Hematopoietic multipotent progenitor cell treated with erythropoietin and hydrocortisone succinate and interleukin-3 and kit ligand, for 17 days (in vitro differentiated cells): ENCODE measurements at regions not wholly inside any gene's neighbourhood (a gene's known extent, or its start where the extent isn't known, plus 50 kb on each side); places are given as distances from the start of the nearest gene placed in this dataset.
"Not testable (repeated sequence)": the region's sequence is repeated elsewhere in the genome, so short reads cannot be mapped to it uniquely, and the experiment has no call there.

Source experiments
- DNase-seq: peaks from one replicate; pipeline ENCODE4 v3.0.0-alpha.2; 2015; ENCODE audit warnings: low spot score

DNA sequence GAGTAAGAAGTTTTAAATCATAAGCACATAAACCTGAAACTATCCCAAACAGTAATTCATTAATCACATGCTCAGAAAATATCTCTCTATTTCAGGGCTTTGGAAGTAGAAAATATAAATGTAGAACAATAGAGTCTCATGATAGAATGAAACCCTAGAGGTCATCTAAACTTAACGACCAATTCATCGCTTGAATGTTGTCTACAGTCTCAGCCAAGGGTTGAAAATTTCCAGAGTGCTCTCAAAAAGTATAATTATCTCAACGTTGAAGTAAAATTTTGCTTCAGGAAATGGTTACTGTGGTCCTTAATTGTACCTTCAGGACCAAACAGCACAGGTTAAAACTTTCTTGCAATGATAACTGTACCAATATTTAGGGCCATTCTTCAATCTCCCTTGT, 1053.6 kb upstream of the SEL1L start:
- no peak for DNase-seq

DNA sequence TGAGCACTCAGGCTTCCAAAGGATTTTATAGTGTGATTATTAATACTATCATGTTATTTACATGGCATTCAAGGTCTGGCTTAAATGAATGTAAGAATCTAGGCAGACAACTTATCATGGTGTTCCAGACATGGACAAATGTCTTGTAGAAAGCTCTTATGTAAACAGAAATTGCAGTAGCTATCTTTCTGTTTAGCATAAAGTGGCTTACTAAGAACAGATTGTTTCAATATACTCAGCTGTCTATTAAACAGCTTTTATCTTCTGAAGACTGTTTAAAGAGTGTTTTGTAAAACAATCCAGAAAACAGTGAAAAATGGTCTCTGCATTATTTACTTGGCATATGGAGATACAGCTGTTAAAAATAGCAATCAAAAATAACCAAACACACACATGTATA, 1061.8 kb upstream of the SEL1L start:
- no peak for DNase-seq

DNA sequence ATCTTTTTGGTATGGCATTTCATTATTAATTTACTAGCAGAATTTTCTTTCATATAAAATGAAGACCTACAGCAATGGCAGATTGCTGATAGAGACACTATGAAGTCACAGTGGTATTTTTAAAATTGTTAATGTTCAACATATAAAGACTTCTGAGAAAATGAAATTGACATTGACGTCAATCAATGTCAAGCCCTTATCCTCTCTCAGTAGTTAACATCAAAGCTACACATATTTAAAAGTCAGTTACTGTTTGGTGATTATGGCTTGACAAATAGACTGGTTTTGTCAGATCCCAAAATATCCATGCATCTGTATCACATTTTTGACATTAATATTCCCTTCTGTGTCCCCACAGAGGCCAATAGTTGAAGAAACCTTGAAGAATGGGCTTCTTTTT, 1069.1 kb upstream of the SEL1L start:
- no peak for DNase-seq

DNA sequence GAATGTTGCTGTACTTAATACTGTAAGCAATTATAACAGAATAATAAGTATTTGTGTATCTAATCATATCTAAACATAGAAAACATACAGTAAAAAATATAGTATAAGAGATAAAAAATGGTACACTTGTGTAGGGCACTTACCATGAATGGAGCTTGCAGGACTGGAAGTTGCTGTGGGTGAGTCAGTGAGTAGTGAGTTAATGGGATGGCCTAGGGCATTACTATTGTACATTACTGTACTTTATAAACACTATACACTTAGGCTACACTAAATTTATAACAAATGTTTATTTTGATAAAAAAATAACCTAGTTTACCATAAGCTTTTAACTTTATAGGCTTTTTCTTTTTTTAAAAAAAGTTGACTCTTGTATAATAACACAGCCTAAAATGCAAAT, 1071.2 kb upstream of the SEL1L start:
- DNase-seq: no peak

DNA sequence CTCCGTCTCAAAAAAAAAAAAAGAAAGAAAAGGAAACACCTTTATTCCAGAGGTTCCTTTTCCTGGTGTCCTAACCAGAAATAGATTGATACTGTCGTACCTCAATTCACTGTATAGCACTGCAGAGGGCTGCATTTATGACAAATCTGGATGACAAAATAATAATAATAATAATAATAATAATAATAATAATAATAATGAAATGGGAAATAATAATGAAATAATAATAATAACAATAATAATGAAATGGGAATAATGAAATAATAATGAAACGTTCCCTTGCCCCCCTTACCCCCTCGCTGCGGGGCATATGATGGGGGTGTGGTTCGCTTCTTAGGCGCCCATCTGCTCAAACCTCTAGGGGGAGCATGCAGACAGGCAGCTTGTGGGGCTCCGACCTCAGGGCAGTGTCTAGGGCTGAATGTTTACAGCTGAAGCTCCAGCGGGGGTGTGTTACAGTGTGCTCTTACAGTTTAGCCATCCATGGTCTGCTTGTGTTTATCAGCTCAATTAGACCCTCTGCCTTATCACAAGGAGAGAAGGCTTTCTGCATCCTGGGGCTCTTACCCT, 1088.3 kb upstream of the SEL1L start:
- DNase-seq: no peak

DNA sequence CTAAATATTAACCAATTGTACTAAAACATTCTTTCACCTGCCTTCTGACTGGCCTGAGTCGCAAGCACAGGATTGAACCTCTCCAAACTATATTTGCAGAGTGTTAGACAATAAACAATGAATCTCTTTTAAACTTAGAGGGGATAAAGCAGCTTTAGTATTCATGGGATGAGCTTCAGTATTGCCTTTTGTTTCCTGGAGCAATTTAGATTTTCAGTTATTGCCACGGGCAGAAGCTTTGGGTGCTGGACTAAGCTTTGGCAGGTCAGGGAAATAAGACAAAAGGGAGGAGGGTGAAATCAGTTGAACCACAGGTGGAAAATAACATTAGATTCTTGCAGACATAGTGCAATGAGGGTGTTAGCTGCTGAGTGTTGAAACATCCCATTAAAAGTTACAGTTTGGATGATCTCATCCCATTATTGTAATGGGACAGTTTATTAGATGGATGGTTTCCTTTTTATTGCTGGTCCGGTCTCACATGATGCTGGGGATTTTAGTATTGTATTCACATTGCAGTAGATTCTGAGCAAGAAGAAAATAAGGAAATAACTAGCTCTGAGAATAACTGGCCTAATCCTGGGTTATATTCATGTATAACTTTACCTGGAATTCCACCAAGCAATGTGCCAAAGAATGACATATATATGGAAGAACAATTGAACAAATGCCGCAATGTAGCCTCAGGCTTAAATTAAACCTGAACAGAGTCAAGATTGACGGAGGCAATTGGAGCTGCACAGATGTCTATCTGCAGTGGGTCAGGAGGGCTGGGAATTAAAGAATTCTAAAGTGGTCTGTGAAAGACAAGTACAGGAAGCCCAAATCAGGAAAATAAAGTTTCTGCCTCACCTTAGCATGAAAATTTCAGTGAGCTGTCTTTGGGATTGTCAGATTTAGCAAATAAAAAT, 1092.8 kb upstream of the SEL1L start:
- no peak for DNase-seq

DNA sequence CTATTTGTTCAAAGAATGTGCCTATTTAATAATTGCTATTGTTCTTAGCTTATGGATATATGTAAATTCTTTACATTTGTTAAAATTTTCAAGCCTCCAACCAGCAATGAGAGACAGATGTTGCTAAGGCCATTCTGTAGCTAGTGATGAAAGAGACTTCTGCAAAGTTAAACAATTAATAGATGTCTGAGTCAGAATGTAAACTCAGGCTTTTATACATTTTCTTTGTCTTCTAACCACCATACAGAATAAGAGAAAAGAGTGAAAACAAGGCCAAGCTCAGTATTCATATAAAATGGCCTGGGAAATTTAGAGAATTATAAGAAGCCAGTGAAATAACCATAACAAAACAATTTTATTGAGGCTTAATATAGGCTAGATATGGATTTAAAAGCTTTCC, 1102.3 kb upstream of the SEL1L start:
- DNase-seq: no peak

DNA sequence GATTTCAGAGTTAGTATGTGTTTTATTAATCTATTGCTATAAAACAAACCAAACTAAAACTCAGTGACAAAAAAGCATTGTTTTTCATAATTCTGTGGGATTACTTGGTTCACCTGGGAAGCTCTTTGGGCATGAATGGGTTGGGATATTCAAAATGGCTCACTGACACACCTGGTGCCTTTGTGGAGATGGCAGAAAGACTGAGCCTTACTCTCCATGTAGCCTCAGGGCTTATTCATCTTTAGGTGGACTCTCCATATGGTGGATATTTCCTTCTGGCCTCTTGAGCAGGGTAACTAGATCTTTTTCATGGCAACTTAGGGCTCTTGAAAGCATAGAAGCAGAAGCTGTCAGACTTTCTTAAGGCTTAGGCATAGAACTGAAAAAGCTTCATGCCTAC, 1102.8 kb upstream of the SEL1L start:
- DNase-seq: no peak

DNA sequence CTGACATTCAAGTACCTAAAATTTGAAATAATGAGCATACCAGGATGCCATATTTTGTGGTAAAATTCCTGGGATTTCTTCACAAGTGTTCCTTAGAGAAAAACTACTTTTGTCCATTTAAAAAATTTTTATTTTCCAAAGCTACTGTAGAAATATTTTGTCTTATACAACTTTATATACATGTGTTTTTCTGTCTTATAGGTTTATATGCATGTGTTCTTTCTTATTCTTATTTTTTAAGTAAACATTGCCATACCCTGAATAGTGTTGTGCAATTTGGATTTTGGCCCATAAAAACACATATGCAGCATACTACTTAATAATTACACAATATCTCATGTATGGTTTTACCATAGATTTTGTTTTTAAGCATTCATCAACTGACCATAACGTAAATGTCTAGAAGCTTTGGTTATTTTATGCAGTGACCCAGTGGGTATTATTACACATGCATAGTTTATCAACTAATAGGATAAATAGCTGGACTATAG, 1107.4 kb upstream of the SEL1L start:
- DNase-seq: no peak

DNA sequence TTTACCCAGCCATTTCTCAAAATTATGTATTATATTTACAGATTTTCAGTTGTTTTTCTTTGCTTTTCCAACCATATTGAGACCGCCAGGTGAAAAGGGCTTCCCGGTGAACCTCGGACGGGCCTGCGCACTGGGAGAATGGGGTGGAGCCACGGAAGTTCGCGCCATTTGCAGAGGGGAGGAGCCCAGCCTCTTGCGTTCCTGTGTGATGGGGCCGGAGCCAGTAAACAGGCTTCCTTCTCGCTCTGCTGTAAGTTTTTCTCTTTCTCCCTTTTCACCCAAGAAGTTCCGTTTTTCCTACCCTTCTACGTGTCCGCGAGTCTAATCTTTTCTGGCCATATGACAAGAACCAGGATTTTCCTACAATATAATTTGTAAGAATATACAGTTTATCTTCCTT, 1108.8 kb upstream of the SEL1L start:
- no peak for DNase-seq

DNA sequence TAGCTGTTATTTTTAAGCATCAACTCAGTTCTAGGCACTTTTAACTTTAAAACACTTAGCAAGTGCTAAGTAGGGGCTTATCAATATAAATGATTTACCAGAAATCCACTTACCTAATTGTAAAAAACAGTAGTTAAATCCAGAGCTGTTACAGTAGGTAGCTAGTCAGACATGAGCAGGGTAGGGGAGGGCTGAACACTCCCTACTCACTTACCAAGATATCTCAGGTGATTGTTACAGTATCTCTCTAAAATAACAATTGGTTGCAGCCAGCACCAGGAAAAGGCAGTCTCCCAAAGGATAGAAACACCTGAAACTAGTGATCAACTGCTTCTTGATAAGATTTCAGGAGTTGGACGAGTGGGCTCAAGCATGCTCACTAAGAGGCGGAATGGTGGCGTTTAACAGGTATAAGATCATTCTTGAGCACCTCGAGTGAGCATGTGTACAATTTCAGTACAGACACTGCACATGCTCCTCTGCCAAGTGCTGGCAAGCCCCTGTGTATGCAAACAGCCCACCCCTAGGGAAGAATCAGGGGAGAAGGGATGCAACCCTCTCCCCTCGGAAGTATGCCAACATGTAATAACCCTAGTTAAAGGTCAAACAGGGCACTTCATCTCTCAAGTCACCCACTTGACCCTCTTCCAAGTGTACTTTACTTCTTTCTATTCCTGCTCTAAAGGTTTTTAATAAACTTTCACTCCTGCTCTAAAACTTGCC, 1113.6 kb upstream of the SEL1L start:
- no peak for DNase-seq

DNA sequence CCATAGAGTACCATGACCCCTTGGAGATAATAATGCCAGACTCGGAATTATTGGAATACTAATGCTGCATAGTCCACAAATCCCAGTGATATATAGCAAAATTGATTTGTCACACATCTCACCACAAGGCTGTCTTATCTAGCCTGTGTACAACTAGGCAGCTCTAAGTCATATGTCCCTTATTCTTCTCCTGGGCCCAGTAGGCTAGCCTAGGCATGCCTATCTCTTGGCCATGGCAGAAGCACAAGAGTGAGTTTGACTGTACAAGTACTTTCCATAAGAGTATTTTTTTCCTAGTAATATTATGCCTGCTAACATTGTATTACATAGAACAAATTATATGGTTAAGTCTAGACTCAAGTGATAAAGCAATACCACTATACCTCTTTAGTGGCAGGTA, 1122.1 kb upstream of the SEL1L start:
- DNase-seq: no peak

DNA sequence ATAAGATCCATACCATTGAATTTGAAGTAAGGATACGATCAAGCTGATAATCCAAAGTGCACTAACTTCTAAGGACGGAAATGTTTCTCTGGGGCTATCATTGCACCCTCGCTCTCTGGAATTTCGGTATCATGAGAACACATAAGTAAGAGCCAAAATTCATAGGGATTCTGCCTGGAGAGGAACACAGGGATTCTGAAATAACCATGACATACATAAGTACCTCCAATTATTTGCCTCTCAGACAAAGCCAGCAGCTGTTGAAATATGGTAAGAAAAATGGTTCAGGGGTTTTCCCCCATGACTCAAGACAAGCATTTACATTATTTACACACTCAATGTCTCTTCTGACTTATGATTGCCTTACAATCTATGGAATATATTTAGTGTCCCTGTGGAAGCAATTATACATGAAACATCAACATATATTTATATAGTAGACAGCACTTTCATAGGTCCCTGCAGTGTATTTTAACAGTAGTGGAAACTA, 1123.6 kb upstream of the SEL1L start:
- no peak for DNase-seq

DNA sequence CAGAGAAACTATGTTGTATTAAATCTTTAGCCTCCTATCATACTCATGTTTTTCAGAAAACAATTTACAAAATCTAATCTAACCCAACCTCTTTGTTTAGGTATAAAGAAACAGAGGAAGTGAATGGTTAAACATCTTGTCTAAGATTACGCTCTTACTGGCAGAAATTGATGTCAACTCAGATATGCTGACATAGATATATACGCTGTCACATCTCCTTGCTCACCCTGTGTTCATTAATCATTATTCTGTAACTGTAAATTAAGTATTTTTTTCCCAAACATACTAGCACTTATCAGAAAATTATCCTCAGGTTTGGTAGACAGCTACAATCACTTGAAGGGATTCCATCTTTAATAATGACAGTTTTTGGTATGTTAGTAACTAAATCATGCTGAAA, 1127.6 kb upstream of the SEL1L start:
- DNase-seq: no peak

DNA sequence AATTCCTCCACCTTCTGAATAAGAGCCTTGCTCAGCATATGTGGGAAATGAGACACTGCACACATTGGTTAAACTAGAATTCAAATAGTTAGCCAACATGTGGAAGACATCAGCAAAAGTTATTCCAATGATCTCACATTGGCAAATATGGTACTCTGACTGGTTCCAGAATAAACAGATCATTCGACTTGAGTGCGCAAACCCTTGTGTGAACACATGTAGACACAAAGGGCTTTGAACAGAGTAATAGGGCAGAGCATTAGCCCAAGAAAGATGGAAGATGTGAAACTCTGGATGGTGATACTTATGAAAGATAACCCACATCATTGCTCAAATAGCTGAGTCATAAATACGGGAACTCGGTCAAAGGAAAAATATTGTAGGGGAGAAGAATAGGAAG, 1133.4 kb upstream of the SEL1L start:
- DNase-seq: no peak

DNA sequence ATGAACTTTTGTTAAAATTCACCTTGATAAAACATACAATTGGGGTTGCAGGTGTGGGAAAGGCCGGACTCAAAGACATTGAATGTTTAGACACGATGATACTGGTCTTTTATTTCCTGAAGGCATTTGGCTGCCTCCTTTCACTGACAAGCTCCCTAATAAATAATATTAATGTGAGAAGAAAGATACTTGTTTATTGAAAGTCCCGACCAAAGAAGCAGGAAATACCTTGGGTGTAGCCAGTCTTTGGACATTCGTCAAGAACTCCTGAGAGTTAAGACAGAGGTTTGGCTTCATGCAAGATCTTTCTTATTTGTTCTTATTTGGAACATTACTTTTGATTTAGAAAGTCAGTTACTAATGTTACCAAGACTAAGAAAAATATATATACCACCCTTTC, 1133.8 kb upstream of the SEL1L start:
- no peak for DNase-seq

DNA sequence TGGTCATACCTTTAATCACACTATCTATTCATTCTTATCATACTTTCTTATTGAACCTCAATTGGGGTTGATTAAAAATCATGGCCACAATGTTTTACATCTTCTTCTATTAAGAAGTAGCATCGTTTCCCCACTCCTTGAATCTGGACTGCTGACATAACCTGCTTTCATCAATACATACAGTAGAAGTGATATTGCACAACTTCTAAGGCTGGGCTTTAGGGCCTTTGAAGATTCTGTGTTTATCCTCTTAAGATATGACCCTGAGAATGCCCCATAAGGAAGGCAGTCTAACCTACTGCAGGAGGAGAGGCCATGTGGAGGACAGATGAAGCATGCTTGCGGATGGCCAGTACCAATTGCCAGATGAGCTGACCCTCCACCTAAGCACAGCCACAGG, 1142.8 kb upstream of the SEL1L start:
- no peak for DNase-seq

DNA sequence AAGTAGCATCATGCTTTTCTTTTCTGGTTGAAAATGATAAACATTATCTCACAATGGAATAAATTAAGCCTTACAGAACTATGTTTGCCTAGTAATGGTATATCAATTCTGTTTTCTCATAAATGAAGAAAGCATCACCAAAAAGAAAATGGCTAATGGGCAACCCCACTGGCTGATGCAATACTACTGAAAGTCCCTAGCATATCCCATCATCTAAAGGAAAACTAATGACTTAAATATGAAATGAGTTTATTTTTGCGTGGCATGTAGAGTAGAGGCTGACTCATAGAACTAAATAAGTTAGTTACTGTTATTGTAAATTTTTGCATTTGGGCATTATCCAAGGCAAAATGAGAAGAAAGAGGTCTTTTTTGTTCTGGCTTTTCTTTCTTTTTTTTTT, 1156.3 kb upstream of the SEL1L start:
- no peak for DNase-seq

DNA sequence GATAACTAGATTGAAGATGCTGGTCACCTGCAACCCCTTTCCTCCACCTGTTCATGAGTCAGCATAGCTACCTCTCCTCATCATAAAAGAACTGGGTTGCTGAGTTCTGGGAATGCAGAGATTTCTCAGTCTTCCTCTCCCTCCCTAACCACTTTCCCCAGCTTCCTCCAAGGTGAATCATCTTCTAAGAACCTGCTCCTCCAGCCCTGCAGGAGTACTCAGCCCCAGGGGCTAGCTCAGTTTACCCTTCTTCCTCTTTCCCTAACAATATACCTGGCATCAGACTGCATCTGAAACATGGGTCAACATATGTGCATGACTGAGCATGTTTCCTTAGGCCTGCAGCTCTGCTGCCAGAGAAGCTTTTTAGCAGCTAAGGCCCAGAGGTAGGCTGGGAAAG, 1157.5 kb upstream of the SEL1L start:
- not testable (repeated sequence) for DNase-seq

DNA sequence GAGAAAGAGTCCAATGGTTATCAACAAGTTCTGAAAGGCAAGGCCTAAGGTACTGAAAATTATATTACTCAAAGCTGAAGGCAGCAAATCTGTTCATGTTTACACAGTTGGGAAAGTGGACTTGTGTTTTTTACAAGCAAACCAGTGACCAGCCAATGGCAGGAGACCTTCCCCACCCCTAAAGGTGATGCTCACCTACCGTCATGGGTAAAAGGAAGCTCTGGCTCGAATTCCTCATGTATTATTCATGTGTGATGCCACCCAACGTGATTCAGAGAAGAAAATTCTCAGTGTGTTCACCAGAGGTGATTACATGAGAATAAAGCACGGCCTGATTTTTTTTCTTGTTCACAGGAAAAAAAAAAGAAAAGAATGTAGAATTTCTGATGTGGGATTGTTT, 1161.2 kb upstream of the SEL1L start:
- no peak for DNase-seq

DNA sequence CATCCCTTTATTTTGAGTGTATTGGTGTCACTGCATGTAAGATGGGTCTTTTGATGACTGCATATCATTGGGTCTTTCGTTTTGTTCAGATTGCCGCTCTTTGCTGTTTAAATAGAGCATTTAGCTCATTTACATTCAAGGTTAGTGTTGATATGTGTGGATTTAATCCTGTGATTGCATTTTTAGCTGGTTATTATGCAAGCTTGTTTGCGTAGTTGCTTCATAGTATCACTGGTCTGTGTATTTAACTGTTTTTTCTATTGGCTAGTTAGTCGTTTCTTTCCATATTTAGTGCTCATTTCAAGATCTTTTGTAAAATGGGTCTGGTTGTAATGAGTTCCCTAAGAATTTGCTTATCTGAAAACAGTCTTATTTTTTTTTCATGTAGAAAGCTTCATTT, 1170.6 kb upstream of the SEL1L start:
- DNase-seq: no peak

DNA sequence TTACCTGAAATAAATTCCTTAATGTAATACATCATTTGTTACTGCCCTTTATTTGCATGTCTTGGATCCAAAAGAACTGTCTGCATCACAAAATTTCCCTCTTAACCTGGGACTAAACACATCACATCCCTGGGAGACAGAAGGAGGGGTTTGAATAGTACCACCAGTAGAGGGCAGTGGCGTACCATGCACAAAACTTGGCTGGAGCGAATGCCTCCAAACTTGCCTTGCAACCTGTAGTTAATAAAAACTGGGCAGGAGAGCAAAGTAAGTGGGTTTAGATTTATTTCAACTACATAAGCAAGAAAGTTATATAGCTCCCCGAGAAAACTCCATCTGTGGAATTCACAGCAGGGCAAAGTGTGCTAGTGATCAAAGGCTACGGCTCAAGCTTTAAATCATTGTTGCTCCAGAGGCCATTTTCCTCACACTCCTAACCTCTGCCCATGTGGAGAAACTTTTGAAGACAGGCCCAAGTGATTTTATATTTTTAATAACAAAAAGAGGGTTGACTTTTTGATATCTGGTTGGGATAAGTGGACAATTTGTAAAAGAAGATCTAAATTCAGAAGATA, 1176.7 kb upstream of the SEL1L start:
- DNase-seq: peak; percentile 6

DNA sequence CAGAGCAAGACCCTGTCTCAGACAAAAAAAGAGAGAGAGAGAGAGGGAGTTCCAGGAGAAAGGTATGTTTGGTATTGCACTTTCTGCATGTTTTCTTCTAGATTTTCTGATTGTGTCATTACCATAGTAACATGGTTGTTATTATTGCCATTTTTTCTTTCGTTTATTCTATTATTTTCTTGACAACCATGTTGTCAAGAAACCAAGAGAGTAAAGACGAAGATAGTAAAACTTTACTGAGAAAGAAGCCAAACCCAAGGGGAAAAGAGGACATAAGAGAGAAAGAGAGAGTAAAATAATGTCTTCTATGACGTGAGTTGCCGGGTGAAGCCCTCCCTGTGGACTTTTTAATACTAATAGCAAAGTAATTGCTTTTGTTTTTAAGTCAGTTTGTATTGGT, 1186.0 kb upstream of the SEL1L start:
- DNase-seq: no peak
